Hepatocyte (in vitro differentiated cells): ENCODE measurements at regions not wholly inside any gene's neighbourhood (a gene's known extent, or its start where the extent isn't known, plus 50 kb on each side); places are given as distances from the start of the nearest gene placed in this dataset.

Source experiments
- DNase-seq: peaks from one replicate; pipeline ENCODE4 v3.0.0-alpha.2; 2016; ENCODE audit warnings: low spot score
- H2AFZ ChIP-seq: fragments of 200-600 bp; sonication (generic); 2 replicates; pipeline ENCODE4 v1.6.0; 2016; ENCODE audit warnings: antibody characterized with exemption, mild to moderate bottlenecking
- H3K27ac ChIP-seq: fragments of 200-600 bp; sonication (generic); 2 replicates; pipeline ENCODE4 v1.5.1; 2016; ENCODE audit warnings: mild to moderate bottlenecking
- H3K27me3 ChIP-seq: fragments of 200-600 bp; sonication (generic); 2 replicates; pipeline ENCODE4 v1.6.1; 2016
- H3K36me3 ChIP-seq: fragments of 200-600 bp; sonication (generic); replicated peaks from 2 replicates; pipeline ENCODE4 v1.5.1; 2016; ENCODE audit warnings: low read depth; ENCODE audit not compliant: insufficient read depth
- H3K4me1 ChIP-seq: fragments of 200-600 bp; sonication (generic); 2 replicates; pipeline ENCODE4 v1.5.1; 2016; ENCODE audit warnings: mild to moderate bottlenecking, moderate library complexity; ENCODE audit not compliant: insufficient read depth
- H3K4me2 ChIP-seq: fragments of 200-600 bp; sonication (generic); 2 replicates; pipeline ENCODE4 v1.6.0; 2016
- H3K4me3 ChIP-seq: fragments of 200-600 bp; sonication (generic); 2 replicates; pipeline ENCODE4 v1.5.1; 2016; ENCODE audit warnings: mild to moderate bottlenecking
- H3K79me2 ChIP-seq: fragments of 200-600 bp; sonication (generic); 2 replicates; pipeline ENCODE4 v1.6.0; 2017; ENCODE audit warnings: mild to moderate bottlenecking
- H3K9me2 ChIP-seq: fragments of 200-600 bp; sonication (generic); replicated peaks from 2 replicates; pipeline ENCODE4 v1.6.0; 2017; ENCODE audit warnings: mild to moderate bottlenecking; ENCODE audit not compliant: insufficient read depth
- H3K9me3 ChIP-seq: fragments of 200-600 bp; sonication (generic); 2 replicates; pipeline ENCODE4 v1.5.1; 2016; ENCODE audit warnings: low read depth, mild to moderate bottlenecking
- H4K20me1 ChIP-seq: fragments of 200-600 bp; sonication (generic); 2 replicates; pipeline ENCODE4 v1.6.0; 2016; ENCODE audit warnings: mild to moderate bottlenecking; ENCODE audit not compliant: insufficient read depth, poor library complexity, severe bottlenecking
- CTCF ChIP-seq: fragments of 200-600 bp; sonication (generic); IDR thresholded peaks from 2 replicates; pipeline ENCODE4 v1.5.1; 2016; ENCODE audit warnings: antibody characterized with exemption, mild to moderate bottlenecking; ENCODE audit not compliant: poor library complexity
- EZH2 ChIP-seq: fragments of 200-600 bp; sonication (generic); IDR thresholded peaks from 2 replicates; pipeline ENCODE4 v1.6.1; 2016; ENCODE audit warnings: antibody characterized with exemption, mild to moderate bottlenecking, borderline replicate concordance
- EZH2phosphoT487 ChIP-seq: fragments of 200-600 bp; sonication (generic); IDR thresholded peaks from one replicate; pipeline ENCODE4 v1.6.1; 2018; ENCODE audit warnings: antibody characterized with exemption, mild to moderate bottlenecking, low read depth, moderate library complexity; ENCODE audit not compliant: unreplicated experiment, severe bottlenecking
- WGBS: methylation state at CpG from one replicate; pipeline ENCODE4 v1.1.6; 2016; ENCODE audit warnings: low lambda C conversion rate; ENCODE audit errors: missing lambda C conversion rate; 5-methylcytosine and 5-hydroxymethylcytosine counted together

- no peaks in the 10 kb centered on the region for H3K36me3 ChIP-seq
- no peak for DNase-seq
- H2AFZ ChIP-seq: no peak overlapping the region
- H3K4me3 ChIP-seq: no peak overlapping the region
- H3K79me2 ChIP-seq: no peaks in the 10 kb centered on the region
- no peaks in the 10 kb centered on the region for H3K9me2 ChIP-seq
- H4K20me1 ChIP-seq: no peaks in the 10 kb centered on the region
- no peak overlapping the region for H3K4me2 ChIP-seq
- no peak for TF ChIP-seq CTCF
- no peak for TF ChIP-seq EZH2phosphoT487
- TF ChIP-seq EZH2: no peak
- no peak overlapping the region for H3K27ac ChIP-seq
- H3K9me3 ChIP-seq: no peaks in the 10 kb centered on the region
- H3K4me1 ChIP-seq: no peaks in the 10 kb centered on the region
- no peaks in the 10 kb centered on the region for H3K27me3 ChIP-seq
Measured at GRCh38 chr7:68025369-68025768, 1028.7 kb downstream of the TYW1 start.

DNA sequence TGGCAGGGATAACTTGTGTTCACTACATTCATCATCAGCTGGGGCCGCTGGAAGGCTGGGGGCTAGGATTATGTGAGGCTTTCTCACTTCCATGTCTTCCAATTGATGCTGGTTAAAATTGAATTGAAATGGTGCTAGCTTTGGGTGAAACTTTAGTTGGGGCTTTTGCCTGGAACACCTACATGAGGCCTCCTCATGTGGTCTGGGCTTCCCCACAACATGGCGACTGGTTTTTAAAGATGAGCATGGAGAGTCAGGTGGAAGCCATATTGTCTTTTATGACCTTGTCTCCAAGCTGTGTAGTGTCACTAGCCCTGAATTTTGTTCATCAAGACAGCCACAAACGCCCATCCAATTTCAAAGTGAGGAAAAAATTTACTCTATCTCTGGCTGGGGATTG lies 1033.9 kb downstream of the TYW1 start:
- H3K4me2 ChIP-seq: no peak overlapping the region
- H3K4me1 ChIP-seq: no peaks in the 10 kb centered on the region
- no peaks in the 10 kb centered on the region for H3K36me3 ChIP-seq
- no peak overlapping the region for H2AFZ ChIP-seq
- no peak for TF ChIP-seq CTCF
- H3K27ac ChIP-seq: no peak overlapping the region
- WGBS: 79% methylated on average over 3 of the region's 3 CpGs
- H3K9me2 ChIP-seq: no peaks in the 10 kb centered on the region
- no peak overlapping the region for H3K4me3 ChIP-seq
- H3K79me2 ChIP-seq: no peaks in the 10 kb centered on the region
- no peak for DNase-seq
- no peaks in the 10 kb centered on the region for H4K20me1 ChIP-seq
- H3K9me3 ChIP-seq: no peaks in the 10 kb centered on the region
- no peaks in the 10 kb centered on the region for H3K27me3 ChIP-seq

DNA sequence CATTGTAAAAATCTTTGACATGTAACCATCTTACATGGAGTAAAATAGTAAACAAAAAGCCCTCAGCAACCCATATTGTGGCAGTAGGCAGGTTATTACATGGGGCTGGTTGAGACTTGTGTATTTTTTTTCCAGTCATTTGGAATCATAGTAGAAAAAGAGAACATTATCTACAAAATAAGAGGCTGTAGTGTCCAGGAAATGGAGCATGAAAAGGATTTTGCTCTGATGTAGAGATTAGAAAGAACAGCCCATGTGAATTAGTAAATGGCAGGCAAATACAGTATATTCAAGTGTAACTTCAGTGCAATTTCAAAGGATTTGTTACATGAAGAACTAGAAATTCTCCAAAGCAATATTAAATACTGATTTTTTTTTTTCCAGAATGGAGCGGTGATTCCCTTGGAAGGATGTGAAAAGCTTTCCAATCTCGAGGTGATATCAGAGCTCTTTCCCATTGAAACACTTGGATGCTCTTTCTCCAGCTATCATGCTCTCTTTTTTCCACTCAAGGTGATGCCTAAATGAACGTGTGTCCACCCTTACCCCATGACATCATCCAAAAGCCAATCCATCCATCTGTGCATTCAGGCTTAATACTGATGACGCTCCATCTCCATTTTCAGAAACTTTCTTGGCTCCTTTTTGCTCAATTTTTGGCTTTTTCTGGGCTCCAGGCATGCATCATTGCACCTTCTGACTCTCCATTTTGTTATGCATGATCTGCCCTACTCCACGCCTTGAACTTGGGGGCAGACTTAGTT lies 1034.7 kb downstream of the TYW1 start:
- H3K4me2 ChIP-seq: no peak overlapping the region
- H3K27ac ChIP-seq: no peak overlapping the region
- no peak for DNase-seq
- no peaks in the 10 kb centered on the region for H3K27me3 ChIP-seq
- H3K9me2 ChIP-seq: no peaks in the 10 kb centered on the region
- H4K20me1 ChIP-seq: no peaks in the 10 kb centered on the region
- H3K9me3 ChIP-seq: no peaks in the 10 kb centered on the region
- H3K79me2 ChIP-seq: no peaks in the 10 kb centered on the region
- TF ChIP-seq CTCF: no peak
- TF ChIP-seq EZH2phosphoT487: no peak
- no peak for TF ChIP-seq EZH2
- no peak overlapping the region for H2AFZ ChIP-seq
- no peaks in the 10 kb centered on the region for H3K36me3 ChIP-seq
- 82% methylated on average over 5 of the region's 5 CpGs for WGBS
- H3K4me3 ChIP-seq: no peak overlapping the region
- no peaks in the 10 kb centered on the region for H3K4me1 ChIP-seq
